ENCODE measurements at regions not wholly inside any gene's neighbourhood (a gene's known extent, or its start where the extent isn't known, plus 50 kb on each side); places are given as distances from the start of the nearest gene placed in this dataset.
A peak's percentile ranks its signal among the peaks of the same experiment; 100 is the strongest.

DNA sequence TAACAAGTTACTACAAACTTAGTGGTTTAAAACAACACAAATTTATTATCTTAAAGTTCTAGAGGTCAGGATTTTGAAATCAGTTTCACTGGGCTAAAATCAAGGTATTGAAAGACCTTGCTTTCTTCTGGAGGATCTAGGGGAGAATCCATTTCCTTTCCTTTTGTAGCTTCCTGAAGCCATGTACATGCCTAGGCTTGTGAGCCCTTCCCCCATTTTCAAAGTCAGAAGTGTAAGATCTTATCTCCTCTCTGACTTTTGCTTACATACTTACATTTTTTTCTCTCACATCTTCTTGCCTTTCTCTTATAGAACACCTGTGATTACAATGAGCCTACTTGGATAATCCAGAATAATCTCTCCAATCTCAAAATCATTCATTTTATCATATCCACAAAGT is 78.7 kb upstream of the MBOAT2 start:
- no peak for DNase-seq (ENCODE audit: low spot score)

DNA sequence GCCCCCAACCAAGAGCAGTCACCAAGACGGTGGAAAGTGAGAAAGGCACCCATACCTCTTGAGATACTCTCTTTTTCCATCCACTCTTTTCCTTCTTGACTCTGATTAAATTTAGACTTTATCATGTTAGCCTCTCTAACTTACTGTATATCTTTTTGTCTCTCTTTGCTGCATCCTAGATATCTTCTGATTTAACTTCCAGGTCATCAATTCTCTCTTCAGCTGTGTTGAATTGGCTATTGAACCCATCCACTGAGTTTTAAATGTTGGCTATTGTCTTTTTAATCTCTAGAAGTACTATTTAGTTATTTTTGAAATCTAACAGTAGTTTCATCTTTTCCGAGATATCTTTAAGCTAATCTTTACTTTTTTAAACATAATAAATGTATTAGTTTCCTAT is 78.3 kb upstream of the MBOAT2 start:
- DNase-seq (ENCODE audit: low spot score): no peak

DNA sequence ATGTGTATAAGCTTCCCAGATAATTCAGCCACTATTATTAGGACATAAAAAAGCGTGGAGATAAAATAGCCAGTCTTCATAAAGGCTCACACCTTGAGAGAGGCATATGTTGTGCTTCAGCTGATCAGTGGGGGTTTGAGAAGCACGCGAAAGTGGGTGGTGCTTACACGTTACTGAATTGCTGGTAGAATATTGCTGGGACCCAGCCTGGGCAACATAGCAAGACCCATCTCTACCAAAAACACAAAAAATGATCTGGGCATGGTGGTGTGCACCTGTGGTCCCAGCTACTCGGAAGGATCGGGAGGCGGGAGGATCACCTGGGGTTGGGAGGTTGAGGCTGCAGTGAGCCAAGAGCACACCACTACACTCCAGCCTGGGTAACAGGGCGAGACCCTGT is 74.9 kb upstream of the MBOAT2 start:
- no peak for DNase-seq (ENCODE audit: low spot score)

DNA sequence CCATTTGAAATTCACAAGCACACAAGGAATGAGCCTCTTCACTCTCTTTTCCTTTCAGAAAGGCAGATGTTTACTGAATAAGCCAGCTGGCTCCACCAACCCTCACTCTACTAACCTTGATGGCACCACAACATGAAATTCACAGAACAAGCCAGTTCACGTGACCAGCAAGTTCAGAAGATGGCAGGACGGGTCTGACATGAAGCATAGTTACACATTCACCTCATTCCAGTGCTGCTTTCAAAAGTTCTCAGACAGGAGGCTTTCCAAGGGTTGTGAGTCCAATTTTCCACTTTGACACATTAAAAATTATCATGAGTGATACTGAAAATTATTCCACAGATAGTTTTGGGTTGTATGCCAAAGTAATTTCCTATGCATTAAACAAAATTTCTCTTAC is 74.2 kb upstream of the MBOAT2 start:
- no peak for DNase-seq (ENCODE audit: low spot score)

DNA sequence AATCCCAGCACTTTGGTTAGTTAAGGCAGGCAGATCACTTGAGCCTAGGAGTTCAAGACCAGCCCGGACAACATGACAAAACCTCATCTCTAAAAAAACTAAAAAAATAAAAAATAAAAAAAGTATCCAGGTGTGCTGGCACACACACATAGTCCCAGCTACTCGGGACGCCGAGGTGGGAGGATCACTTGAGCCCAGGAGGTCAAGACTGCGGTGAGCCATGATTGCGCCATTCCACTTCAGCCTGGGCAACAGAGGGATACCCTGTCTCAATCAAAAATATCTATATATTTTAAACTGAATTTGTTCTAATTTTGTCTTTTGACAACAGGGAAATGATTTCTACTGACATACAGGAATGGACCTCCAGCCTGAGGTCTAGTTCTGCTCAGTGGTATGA is 73.3 kb upstream of the MBOAT2 start:
- no peak for DNase-seq (ENCODE audit: low spot score)

DNA sequence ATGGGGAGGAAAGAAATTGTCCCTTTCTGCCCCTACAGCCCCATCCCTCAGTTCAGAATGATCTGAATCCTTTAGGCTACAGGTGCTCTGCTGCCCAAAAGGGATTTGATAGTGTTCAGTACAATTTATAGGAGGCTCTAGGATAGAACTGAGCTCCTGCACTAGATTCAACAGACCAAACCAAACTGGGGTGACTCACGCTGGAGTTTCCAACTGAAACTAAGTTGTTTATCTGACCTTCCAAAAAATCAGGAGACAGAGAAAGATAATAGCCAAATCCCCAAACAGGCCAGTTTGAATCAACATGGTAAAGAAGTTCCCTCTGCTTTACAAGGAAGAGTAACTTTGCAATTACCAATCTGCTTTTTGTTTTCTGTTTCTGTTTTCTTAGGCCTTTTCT is 72.7 kb upstream of the MBOAT2 start:
- no peak for DNase-seq (ENCODE audit: low spot score)

DNA sequence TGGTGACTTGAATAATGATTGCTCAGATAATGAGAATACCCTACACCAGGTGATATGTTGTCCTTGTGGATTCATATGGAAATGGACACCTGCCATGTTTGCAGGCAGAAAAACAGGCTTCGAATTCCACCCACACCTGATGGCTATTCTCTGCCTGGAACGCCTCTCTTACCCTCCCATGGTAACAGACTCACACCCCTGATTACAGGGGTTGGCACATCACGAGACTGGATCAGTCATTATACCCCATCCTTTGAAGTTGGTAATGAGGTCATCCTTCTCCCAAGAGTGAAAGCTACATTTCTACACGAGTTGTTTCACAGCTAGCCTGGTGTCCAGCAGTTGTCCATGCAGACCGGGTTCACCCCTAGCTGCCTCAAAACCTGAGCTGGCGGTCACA is 71.4 kb upstream of the MBOAT2 start:
- peak; percentile 15 for DNase-seq (ENCODE audit: low spot score)

DNA sequence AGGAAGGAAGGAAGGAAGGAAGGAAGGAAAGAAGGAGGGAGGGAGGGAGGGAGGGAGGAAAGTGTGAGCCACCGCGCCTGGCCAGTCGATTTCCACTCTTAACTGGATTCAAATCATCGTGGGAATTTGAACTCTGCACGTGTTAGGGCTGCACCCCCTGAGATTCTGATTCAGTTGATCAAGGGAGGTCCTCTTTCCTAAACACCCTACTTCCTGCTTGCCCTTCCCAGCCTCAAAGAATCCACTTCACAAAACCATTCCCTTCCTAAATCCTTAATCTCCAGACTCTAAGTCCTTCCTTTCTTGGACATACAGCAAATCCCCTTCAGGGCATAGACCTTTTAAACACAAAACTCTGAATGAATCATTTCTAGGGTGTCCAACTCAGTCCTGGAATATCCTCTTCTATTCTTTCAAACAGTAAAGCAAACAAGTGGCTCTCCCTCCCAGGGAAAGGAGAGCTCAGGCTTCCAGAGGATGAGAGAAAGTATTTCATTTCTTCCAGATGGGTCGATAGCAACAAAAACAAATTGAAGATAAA is 68.2 kb upstream of the MBOAT2 start:
- no peak for DNase-seq (ENCODE audit: low spot score)

DNA sequence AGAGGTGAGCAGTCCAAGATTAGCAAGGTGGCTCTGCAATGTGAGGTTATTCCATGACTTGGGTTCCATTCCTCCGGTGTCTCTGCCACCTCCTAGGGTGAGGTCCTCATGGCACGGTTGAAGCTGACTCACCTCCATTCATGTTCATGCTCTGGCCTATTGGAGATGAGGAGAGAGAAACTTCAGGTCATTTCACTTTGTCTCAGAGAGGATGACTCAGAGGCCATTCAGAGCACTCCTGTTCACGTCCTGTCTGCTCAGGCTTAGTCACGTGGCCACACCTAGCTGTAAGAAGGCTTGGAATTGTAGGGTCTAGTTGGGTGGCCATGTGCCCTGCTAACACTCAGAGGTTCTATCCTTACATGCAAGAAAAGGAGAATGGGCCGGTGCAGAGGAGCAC is 67.5 kb upstream of the MBOAT2 start:
- DNase-seq (ENCODE audit: low spot score): peak; percentile 90

DNA sequence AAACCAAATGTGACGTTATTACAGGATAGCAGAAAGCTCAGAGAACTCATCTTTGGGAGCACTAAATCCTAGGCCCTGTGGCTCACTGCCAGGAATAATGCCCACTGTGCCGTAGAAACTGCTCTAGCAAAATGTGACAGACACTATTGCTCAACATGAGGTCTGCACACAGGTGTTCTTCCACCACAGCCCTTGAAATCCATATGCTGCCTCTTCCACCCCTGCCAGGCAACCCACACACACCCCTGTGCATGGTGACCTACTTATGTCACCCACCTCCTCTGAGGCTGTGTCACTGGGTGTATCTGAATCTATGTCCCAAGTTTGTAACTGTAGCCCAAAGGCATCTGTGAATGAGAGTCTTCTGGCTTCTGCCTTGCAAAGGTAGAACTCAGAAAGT is 66.1 kb upstream of the MBOAT2 start:
- no peak for DNase-seq (ENCODE audit: low spot score)

DNA sequence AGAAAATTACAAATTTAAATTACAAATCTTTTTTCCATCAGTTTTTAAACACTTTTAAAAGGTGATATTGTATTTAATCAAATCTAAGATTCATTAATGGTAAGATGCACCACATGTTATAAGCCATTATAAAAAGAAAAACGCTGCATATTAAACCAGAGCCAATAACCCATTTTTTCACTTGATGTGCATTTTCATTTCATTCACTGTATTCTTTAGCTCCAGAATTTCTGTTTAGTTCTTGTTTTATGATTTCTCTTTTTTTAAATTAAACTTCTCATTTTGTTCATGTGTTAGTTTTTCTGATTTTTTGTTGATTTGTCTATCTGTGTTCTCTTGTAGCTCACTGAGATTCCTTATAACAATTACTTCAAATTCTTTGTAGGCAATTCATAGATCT is 62.4 kb upstream of the MBOAT2 start:
- DNase-seq (ENCODE audit: low spot score): no peak

DNA sequence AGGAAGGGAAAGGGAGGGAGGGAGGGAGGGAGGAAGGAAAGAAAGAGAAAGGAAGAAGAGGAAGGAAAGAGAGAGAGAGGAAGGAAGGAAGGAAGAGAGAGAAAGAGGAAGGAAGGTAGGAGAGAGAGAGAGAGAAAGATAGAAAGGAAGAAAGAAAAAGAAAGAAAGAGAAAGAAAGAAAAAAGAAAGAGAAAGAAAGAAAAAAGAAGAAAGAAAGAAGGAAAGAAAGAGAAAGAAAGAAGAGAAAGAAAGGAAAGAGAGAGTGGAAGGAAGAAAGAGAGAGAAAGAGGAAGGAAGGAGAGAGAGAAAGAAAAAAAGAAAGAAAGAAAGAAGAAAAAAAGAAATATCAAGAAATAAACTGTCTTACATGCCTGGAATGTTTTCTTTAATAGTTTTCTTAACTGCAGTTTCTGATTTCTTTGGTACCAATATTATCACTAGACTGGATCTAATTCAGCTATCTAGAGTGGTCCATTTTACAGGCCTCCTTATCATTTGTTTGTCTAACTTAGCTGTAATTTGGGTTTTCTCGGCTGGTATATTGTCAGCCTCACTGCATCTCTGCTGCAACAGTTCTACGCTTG is 59.6 kb upstream of the MBOAT2 start:
- no peak for DNase-seq (ENCODE audit: low spot score)

DNA sequence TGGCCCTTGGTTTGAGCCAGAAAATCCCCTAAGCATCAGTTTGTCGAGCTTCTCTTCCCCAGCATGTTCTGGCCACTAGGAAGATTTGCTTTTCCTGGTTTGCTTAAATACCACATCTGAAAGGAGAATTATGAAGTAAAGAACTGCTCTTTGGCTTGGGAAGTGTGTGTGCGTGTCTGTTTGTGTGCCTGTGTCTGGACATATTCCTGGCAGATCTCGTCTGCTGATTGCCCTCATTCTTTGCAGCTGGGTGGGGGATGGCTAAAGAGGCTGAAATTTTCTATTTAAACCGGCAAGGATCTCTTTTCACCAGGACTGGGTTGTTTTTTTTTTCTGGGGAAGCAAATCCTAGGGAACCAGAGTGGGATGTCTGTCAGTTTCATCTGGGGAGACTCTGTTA is 57.3 kb upstream of the MBOAT2 start:
- DNase-seq (ENCODE audit: low spot score): no peak

DNA sequence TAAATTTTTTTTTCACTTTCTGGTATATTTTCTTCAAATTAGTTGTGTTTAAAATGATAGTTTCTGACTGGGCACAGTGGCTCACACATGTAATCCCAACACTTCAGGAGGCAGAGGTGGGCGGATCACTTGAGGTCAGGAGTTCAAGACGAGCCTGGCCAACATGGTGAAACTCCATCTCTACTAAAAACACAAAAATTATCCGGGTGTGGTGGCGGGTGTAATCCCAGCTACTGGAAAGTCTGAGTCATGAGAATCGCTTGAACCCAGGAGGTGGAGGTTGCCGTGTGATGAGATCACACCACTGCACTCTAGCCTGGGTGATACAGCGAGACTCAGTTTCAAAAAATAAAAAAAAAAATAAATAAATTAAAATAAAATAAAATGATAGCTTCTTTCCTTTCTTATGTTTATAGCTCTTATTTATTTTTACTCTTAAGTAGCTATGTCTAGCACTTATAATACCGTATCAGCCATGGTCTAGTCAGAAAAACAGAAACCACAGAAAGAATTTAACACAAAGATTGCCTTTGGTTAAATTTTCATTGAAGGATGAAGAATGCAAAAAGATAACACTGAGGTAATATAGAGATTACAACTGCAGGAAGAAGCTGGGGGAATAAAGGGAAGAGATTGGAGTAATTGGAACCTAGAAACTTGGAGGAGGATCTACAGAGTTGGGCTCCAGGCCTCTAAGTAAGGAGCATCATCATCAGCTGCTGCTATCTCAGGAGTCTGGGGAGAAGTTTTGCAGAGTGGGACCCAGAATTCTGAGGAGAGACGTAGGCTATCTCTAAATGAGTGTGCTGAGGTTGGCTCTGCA is 54.7 kb upstream of the MBOAT2 start:
- no peak for DNase-seq (ENCODE audit: low spot score)

DNA sequence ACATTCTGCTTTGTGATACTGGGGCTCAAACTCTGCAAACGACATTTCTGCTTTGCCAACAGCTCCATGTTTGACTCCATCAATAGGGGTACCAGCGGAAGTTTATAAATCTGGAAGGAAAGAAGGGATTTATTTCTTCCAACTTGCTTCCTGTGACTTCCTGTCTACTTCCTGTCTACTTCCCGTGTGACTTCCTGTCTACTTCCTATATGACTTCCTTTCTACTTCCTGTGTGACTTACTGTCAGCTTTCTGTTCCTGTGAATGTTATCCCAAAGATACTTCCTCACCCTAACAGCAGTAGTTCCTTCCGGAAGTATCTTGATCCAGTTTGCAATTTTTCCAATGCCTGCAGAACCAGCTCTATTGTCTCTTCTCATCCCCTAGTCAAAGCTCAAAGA is 52.0 kb upstream of the MBOAT2 start:
- DNase-seq (ENCODE audit: low spot score): peak; percentile 14

DNA sequence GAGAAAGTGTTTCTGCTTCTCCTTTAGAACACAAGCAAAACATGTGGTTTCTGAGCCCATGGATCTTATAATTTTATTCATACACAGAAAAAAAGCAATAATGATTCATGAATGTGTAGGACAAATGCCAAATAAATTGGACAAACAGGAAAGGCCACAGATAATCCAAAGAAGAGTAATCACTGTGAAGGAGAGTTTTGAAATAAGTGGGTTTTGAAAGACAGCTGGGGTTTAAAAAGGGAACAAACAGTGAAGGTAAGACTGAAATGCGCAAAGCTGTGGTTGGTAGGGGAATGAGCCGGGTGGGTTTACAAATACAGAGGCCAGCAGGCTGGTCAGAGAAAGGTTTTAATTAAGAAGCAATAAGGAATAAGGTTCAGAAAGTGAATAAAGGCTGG is 50.0 kb upstream of the MBOAT2 start:
- DNase-seq (ENCODE audit: low spot score): no peak

Measured in RKO (cell line).